DOHH2 (cell line): ENCODE measurements at regions not wholly inside any gene's neighbourhood (a gene's known extent, or its start where the extent isn't known, plus 50 kb on each side); places are given as distances from the start of the nearest gene placed in this dataset.

Experiments used
- EZH2phosphoT487 ChIP-seq: fragments of 200-600 bp; sonication (generic); IDR thresholded peaks from 2 replicates; pipeline ENCODE4 v1.6.1; 2017; ENCODE audit warnings: borderline replicate concordance, mild to moderate bottlenecking, antibody characterized with exemption, low read length, moderate library complexity, mixed read lengths
- TF ChIP-seq, protein P1 (sequence below): fragments of 200-600 bp; sonication (generic); IDR thresholded peaks from one replicate; pipeline ENCODE4 v1.5.1; 2014; ENCODE audit warnings: antibody characterized with exemption, mild to moderate bottlenecking, low read depth, low read length; ENCODE audit not compliant: poor library complexity, severe bottlenecking

DNA sequence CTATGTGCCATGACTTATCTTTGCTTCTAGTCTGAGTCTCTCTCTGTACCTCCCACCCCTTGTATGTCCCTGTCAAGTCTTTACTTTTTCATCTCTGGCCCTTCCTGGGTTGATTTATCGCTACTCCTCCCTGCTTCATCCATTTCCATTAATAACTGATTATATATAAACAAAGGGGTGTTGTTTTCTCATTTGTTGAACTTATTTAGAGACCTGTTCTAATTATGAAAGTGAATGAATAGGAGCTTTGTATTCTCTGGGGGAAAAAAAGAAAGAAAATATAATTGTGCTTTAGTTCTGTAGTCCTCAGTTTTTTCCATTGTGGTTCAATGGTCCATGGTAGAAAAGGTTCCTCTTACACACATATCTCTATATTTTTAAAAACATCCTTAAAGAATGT, 328.9 kb upstream of the PPP2R3A start:
- TF ChIP-seq, protein P1, sequence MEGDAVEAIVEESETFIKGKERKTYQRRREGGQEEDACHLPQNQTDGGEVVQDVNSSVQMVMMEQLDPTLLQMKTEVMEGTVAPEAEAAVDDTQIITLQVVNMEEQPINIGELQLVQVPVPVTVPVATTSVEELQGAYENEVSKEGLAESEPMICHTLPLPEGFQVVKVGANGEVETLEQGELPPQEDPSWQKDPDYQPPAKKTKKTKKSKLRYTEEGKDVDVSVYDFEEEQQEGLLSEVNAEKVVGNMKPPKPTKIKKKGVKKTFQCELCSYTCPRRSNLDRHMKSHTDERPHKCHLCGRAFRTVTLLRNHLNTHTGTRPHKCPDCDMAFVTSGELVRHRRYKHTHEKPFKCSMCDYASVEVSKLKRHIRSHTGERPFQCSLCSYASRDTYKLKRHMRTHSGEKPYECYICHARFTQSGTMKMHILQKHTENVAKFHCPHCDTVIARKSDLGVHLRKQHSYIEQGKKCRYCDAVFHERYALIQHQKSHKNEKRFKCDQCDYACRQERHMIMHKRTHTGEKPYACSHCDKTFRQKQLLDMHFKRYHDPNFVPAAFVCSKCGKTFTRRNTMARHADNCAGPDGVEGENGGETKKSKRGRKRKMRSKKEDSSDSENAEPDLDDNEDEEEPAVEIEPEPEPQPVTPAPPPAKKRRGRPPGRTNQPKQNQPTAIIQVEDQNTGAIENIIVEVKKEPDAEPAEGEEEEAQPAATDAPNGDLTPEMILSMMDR, result no peak
- no peak for TF ChIP-seq EZH2phosphoT487
